Endodermal cell (in vitro differentiated cells): ENCODE measurements at regions not wholly inside any gene's neighbourhood (a gene's known extent, or its start where the extent isn't known, plus 50 kb on each side); places are given as distances from the start of the nearest gene placed in this dataset.

Source experiments
- DNase-seq: peaks from one replicate; pipeline ENCODE4 v3.0.0-alpha.2; 2017
- H3K27ac ChIP-seq: 2 replicates; pipeline ENCODE4 v1.5.1; 2013; ENCODE audit warnings: mild to moderate bottlenecking, low read depth, low read length, moderate library complexity
- H3K27me3 ChIP-seq: 2 replicates; pipeline ENCODE4 v1.6.1; 2013; ENCODE audit warnings: mild to moderate bottlenecking, low read length, moderate library complexity; ENCODE audit not compliant: insufficient read depth, control insufficient read depth, poor library complexity, severe bottlenecking
- H3K36me3 ChIP-seq: 2 replicates; pipeline ENCODE4 v1.7.0; 2013; ENCODE audit warnings: mild to moderate bottlenecking, low read length, moderate library complexity; ENCODE audit not compliant: control insufficient read depth, insufficient read depth
- H3K4me1 ChIP-seq: one replicate; pipeline ENCODE4 v1.7.0; 2013; ENCODE audit warnings: low read length; ENCODE audit not compliant: control insufficient read depth, insufficient read depth
- H3K4me3 ChIP-seq: 2 replicates; pipeline ENCODE4 v1.5.1; 2013; ENCODE audit warnings: mild to moderate bottlenecking, low read length, moderate library complexity
- H3K9ac ChIP-seq: 2 replicates; pipeline ENCODE4 v1.6.1; 2013; ENCODE audit warnings: mild to moderate bottlenecking, low read length, moderate library complexity; ENCODE audit not compliant: poor library complexity, severe bottlenecking; ENCODE audit errors: extremely low read depth
- H3K9me3 ChIP-seq: 2 replicates; pipeline ENCODE4 v1.6.1; 2013; ENCODE audit warnings: mild to moderate bottlenecking, low read length, moderate library complexity; ENCODE audit not compliant: control insufficient read depth
- H3K27ac Mint-ChIP-seq: 2 replicates; pipeline ENCODE4 v1.8.0; 2020; ENCODE audit warnings: mixed read lengths
- H3K27me3 Mint-ChIP-seq: 2 replicates; pipeline ENCODE4 v1.8.0; 2021; ENCODE audit warnings: mild to moderate bottlenecking, mixed read lengths; ENCODE audit not compliant: insufficient read depth
- H3K36me3 Mint-ChIP-seq: 2 replicates; pipeline ENCODE4 v1.8.0; 2020; ENCODE audit warnings: low read depth, mixed read lengths
- H3K4me1 Mint-ChIP-seq: 2 replicates; pipeline ENCODE4 v1.8.0; 2020; ENCODE audit warnings: mixed read lengths
- H3K4me3 Mint-ChIP-seq: 2 replicates; pipeline ENCODE4 v1.8.0; 2020; ENCODE audit warnings: mild to moderate bottlenecking, moderate library complexity, mixed read lengths
- H3K9me3 Mint-ChIP-seq: 2 replicates; pipeline ENCODE4 v1.8.0; 2020; ENCODE audit warnings: mild to moderate bottlenecking, mixed read lengths
- CTCF ChIP-seq: fragments of 200-600 bp; sonication (generic); conservative IDR thresholded peaks from 2 replicates; pipeline ENCODE4 v1.5.0; 2021; ENCODE audit warnings: antibody characterized with exemption, mild to moderate bottlenecking
- WGBS, 2 experiments: methylation state at CpG; one replicate each; pipeline versions ENCODE4 v1.1.5 to v1.1.7; 2013; ENCODE audit warnings: missing lambda C conversion rate in 2 of 2, mixed read lengths in 1 of 2; ENCODE audit not compliant: insufficient coverage in 1 of 2, insufficient read length in 1 of 2; 5-methylcytosine and 5-hydroxymethylcytosine counted together

DNA sequence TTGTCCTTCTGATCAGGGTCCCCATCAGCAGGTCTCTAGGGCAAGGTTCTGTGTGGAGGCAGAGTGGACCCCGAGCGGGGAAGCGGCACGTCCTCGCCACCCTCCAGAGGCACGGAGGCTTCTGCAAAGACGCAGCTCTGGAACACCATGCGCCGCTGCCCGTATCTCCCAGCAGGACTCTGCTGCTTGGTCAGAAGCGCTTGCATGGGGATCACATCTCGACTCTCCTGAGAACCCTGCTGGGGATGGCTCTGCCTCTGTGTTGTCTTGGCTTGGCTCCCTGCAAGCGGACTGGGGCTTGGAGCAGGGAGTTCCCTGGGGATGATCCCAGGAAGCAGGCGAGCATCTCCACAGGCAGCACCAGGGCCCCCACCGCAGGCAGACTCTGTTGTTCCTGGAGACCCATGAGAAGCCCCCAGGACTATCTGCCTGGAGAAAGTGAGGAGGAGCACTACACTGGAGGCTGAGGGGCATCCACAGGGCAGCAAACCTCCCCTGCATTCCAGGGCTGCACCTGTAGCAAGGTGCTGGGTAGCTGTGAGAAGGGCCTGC lies 520.5 kb downstream of the GLRX3 start:
- H3K9ac ChIP-seq: no peak overlapping the region
- H3K27ac ChIP-seq: no peak overlapping the region
- H3K36me3 ChIP-seq: no peaks in the 10 kb centered on the region
- no peak for DNase-seq
- WGBS, 2 experiments: 91 to 92% methylated on average over 8 to 15 of the region's 15 CpGs
- peaks cover 2% of the 10 kb centered on the region for H3K27me3 Mint-ChIP-seq
- H3K4me1 ChIP-seq: no peaks in the 10 kb centered on the region
- peaks cover 2% of the 10 kb centered on the region for H3K4me1 Mint-ChIP-seq
- no peak overlapping the region for H3K4me3 Mint-ChIP-seq
- H3K36me3 Mint-ChIP-seq: no peaks in the 10 kb centered on the region
- no peaks in the 10 kb centered on the region for H3K9me3 Mint-ChIP-seq
- no peak overlapping the region for H3K4me3 ChIP-seq
- TF ChIP-seq CTCF: no peak
- no peak overlapping the region for H3K27ac Mint-ChIP-seq
- no peaks in the 10 kb centered on the region for H3K9me3 ChIP-seq
- H3K27me3 ChIP-seq: no peaks in the 10 kb centered on the region

DNA sequence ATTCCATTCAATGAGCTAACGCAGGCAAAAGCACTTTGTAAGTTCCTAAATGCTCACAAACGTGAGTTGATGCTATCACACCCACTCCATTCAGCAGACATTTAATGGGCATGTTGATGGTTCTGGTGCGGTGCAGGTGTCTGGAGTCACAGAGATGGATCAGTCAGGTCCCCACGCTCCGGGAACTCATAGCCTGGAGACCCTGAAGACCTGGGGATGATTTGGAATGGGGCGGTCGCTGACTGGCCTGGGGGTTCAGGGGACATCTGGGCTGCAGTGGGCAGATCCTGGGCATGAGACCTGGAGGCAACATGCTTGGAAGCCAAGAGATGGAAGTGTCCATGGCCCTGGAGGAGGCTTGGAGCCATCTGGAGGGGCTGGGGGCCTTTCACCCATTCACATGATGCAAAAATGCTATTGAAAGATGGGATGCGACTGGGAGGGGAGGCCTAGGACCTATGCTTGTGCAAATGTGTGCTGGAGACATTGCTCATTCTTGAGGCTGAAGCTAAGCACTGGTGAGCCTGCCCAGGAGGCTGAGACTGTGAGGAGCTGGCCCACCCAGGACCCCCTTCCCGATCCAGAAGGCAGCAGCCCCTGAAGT lies 522.6 kb downstream of the GLRX3 start:
- H3K36me3 Mint-ChIP-seq: no peaks in the 10 kb centered on the region
- H3K4me1 Mint-ChIP-seq: peaks cover 2% of the 10 kb centered on the region
- no peaks in the 10 kb centered on the region for H3K27me3 ChIP-seq
- H3K27ac Mint-ChIP-seq: no peak overlapping the region
- no peak for DNase-seq
- no peak for TF ChIP-seq CTCF
- 86 to 95% methylated on average over 4 to 9 of the region's 9 CpGs for WGBS, 2 experiments
- no peaks in the 10 kb centered on the region for H3K9me3 ChIP-seq
- H3K27me3 Mint-ChIP-seq: peaks cover 2% of the 10 kb centered on the region
- no peak overlapping the region for H3K27ac ChIP-seq
- no peaks in the 10 kb centered on the region for H3K36me3 ChIP-seq
- no peak overlapping the region for H3K4me3 Mint-ChIP-seq
- no peak overlapping the region for H3K9ac ChIP-seq
- no peaks in the 10 kb centered on the region for H3K9me3 Mint-ChIP-seq
- no peaks in the 10 kb centered on the region for H3K4me1 ChIP-seq
- H3K4me3 ChIP-seq: no peak overlapping the region

DNA sequence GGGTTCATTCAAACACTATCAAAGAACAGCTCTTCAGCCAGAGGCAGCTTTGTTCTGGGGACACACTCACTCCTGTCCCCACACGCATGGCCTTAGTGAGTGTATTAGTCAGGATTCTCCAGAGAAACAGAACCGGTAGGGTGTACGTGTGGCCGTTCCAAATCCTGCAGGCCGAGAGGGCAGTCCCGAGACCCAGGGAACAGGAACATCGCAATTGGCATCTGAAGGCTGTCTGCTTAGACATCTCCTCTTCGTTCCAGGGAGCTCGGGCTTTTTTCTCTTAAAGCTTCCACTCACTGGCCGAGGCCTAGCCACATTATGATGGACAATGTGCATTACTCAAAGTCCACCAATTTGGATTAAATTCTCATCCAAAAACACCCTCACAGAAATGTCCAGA lies 523.3 kb downstream of the GLRX3 start:
- 81 to 87% methylated on average over 8 to 10 of the region's 10 CpGs for WGBS, 2 experiments
- DNase-seq: no peak
- Histone ChIP-seq H3K9ac (no peak overlapping the region), H3K4me1 (no peaks in the 10 kb centered on the region), H3K36me3 (no peaks in the 10 kb centered on the region), H3K27me3 (no peaks in the 10 kb centered on the region), H3K9me3 (no peaks in the 10 kb centered on the region), H3K4me3 (no peak overlapping the region), H3K27ac (no peak overlapping the region)
- Mint-ChIP-seq H3K36me3 (no peaks in the 10 kb centered on the region), H3K27ac (no peak overlapping the region), H3K9me3 (no peaks in the 10 kb centered on the region), H3K4me3 (no peak overlapping the region), H3K27me3 (peaks cover 2% of the 10 kb centered on the region), H3K4me1 (peaks cover 2% of the 10 kb centered on the region)
- TF ChIP-seq CTCF: no peak
